Neural progenitor cell (in vitro differentiated cells): ENCODE measurements at regions not wholly inside any gene's neighbourhood (a gene's known extent, or its start where the extent isn't known, plus 50 kb on each side); places are given as distances from the start of the nearest gene placed in this dataset.

ENCODE experiments used
- CTCF ChIP-seq: fragments of 200-600 bp; sonication (generic); IDR thresholded peaks from 2 replicates; pipeline ENCODE4 v1.5.1; 2017; ENCODE audit warnings: antibody characterized with exemption, mild to moderate bottlenecking
- EZH2 ChIP-seq: fragments of 200-600 bp; sonication (generic); IDR thresholded peaks from 2 replicates; pipeline ENCODE4 v1.6.1; 2017; ENCODE audit warnings: antibody characterized with exemption, mild to moderate bottlenecking, moderate library complexity
- EZH2phosphoT487 ChIP-seq: fragments of 200-600 bp; sonication (generic); IDR thresholded peaks from 2 replicates; pipeline ENCODE4 v1.6.1; 2017; ENCODE audit warnings: antibody characterized with exemption

- TF ChIP-seq CTCF (no peak), EZH2 (no peak), EZH2phosphoT487 (no peak)
Observed at GRCh38 chr2:79389481-79389880, 123.4 kb upstream of the CTNNA2 start.
